Caco-2 (cell line): ENCODE measurements at regions not wholly inside any gene's neighbourhood (a gene's known extent, or its start where the extent isn't known, plus 50 kb on each side); places are given as distances from the start of the nearest gene placed in this dataset.

Experiments
- BruUV-seq: library from RNA; stranded (reverse); fragments of 400-500 nt; replicated peaks from 2 replicates; lab custom pipeline; 2021; lab: Mats Ljungman, UMichigan
- CTCF ChIA-PET: fragments of 300-600 bp; sonication (Branson Sonifier 250); formaldehyde crosslinking; loops from one replicate; lab custom pipeline; 2022; ENCODE audit warnings: antibody characterized with exemption; lab: Charles Lee
- POLR2A ChIA-PET: fragments of 300-600 bp; sonication (Branson Sonifier 250); formaldehyde crosslinking; loops from one replicate; lab custom pipeline; 2022; ENCODE audit warnings: antibody characterized with exemption; lab: Charles Lee
- DNase-seq, 2 experiments: peaks; one replicate each; pipeline versions ENCODE4 v3.0.0 to v3.0.0-alpha.2; 2020 to 2022
- H3K27me3 ChIP-seq: replicated peaks from 2 replicates; pipeline ENCODE4 v1.6.0; 2011; ENCODE audit warnings: low read length; ENCODE audit not compliant: control insufficient read depth, insufficient read depth
- H3K36me3 ChIP-seq: 2 replicates; pipeline ENCODE4 v1.5.1; 2011; ENCODE audit warnings: low read length; ENCODE audit not compliant: control insufficient read depth, insufficient read depth
- H3K4me1 ChIP-seq: fragments of 250-450 bp; sonication (Bioruptor Pico); 2 replicates; pipeline ENCODE4 v1.5.1; 2020; ENCODE audit warnings: mild to moderate bottlenecking
- H3K4me3 ChIP-seq: 2 replicates; pipeline ENCODE4 v1.5.1; 2011; ENCODE audit warnings: low read depth, mild to moderate bottlenecking, control low read depth, low read length
- H3K9me3 ChIP-seq: fragments of 250-450 bp; sonication (Bioruptor Pico); 2 replicates; pipeline ENCODE4 v1.5.1; 2020; ENCODE audit warnings: mild to moderate bottlenecking, moderate library complexity
- H3K27ac Mint-ChIP-seq: one replicate; pipeline ENCODE4 v1.8.0; 2022; ENCODE audit warnings: mixed read lengths; ENCODE audit not compliant: unreplicated experiment
- H3K27me3 Mint-ChIP-seq: one replicate; pipeline ENCODE4 v1.8.0; 2022; ENCODE audit warnings: mixed read lengths; ENCODE audit not compliant: insufficient read depth, unreplicated experiment
- H3K36me3 Mint-ChIP-seq: one replicate; pipeline ENCODE4 v1.8.0; 2022; ENCODE audit warnings: mild to moderate bottlenecking, mixed read lengths; ENCODE audit not compliant: insufficient read depth, unreplicated experiment
- H3K4me1 Mint-ChIP-seq: one replicate; pipeline ENCODE4 v1.8.0; 2022; ENCODE audit warnings: low read depth, mixed read lengths; ENCODE audit not compliant: unreplicated experiment
- H3K4me3 Mint-ChIP-seq: one replicate; pipeline ENCODE4 v1.8.0; 2022; ENCODE audit warnings: mild to moderate bottlenecking, moderate library complexity, mixed read lengths; ENCODE audit not compliant: unreplicated experiment
- H3K9me3 Mint-ChIP-seq: one replicate; pipeline ENCODE4 v1.8.0; 2022; ENCODE audit warnings: mixed read lengths; ENCODE audit not compliant: unreplicated experiment
- CTCF ChIP-seq, 2 experiments: fragments of 200-600 bp in 1 of 2; IDR thresholded peaks; 1 replicate in 1 of 2; 2 replicates in 1 of 2; pipeline versions ENCODE4 v1.5.1 to v1.8.0; 2011 to 2022; ENCODE audit warnings: antibody characterized with exemption in 1 of 2, control low read depth in 1 of 2, inconsistent platforms in 1 of 2, low read depth in 1 of 2, low read length in 1 of 2, mild to moderate bottlenecking in 1 of 2, moderate library complexity in 1 of 2; ENCODE audit not compliant: insufficient read depth in 1 of 2, severe bottlenecking in 1 of 2, unreplicated experiment in 1 of 2
- intact Hi-C: fragments of 100-400 bp; cut with micrococcal nuclease; formaldehyde crosslinking; loops from one replicate; pipeline ENCODE4 v1.10.0; 2022; ENCODE audit not compliant: unreplicated experiment

DNA sequence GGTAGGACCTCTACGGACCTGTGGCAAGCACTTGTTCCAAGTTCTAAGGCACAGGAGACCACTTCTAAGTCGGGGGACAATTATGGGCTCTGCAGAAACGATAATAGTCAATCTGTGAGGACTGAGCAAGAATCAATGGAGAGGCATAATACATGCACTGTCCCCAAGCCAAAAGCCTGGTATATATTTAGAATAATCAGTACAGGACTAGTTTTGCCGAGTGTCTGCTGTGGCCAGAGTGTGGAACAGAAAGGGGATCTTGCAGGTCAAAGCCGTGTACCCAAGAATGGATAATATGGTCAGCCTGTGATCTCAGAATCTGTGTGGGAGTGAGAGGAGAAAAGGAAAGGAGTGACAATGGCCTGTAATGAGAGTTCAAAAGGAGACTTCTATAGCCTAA, 80.2 kb upstream of the GNAO1 start:
- no peaks in the 10 kb centered on the region for H3K4me1 ChIP-seq
- H3K36me3 ChIP-seq: no peaks in the 10 kb centered on the region
- Mint-ChIP-seq H3K9me3 (no peaks in the 10 kb centered on the region), H3K4me1 (no peaks in the 10 kb centered on the region), H3K27ac (no peak overlapping the region), H3K4me3 (no peak overlapping the region), H3K36me3 (no peaks in the 10 kb centered on the region), H3K27me3 (peaks cover 14% of the 10 kb centered on the region)
- POLR2A ChIA-PET: no interaction called here
- H3K4me3 ChIP-seq: no peak overlapping the region
- BruUV-seq: no TSS peak
- no peaks in the 10 kb centered on the region for H3K27me3 ChIP-seq
- no peak for TF ChIP-seq CTCF (IDR thresholded peaks at IDR 0.05; ENCODE audit: insufficient read depth in 1 of 2, low read depth in 1 of 2, low read length in 1 of 2, severe bottlenecking in 1 of 2, unreplicated experiment in 1 of 2)
- DNase-seq: no peak
- no peaks in the 10 kb centered on the region for H3K9me3 ChIP-seq
- intact Hi-C loops: no loop called here
- CTCF ChIA-PET: no interaction called here

DNA sequence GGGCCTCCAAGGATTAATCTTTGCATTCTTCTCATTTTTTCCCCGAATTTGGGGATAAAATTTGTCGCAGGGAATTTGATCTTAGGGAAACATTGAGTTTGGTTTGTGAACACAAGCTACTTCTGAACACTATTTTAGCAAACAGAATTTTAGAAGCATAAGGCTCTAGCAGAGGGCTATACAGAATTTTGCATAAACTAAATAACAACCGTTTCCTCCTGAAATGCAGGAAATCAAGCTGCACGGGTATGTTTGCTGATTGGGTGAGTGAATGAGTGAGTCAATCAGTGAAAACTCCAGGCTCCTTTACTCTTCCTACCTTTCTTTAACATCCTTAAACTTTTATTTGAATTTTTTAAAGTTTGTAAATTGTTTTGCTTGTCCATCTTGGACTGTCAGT, 81.3 kb upstream of the GNAO1 start:
- Mint-ChIP-seq H3K27ac (no peak overlapping the region), H3K9me3 (no peaks in the 10 kb centered on the region), H3K4me3 (no peak overlapping the region), H3K27me3 (peaks cover 20% of the 10 kb centered on the region), H3K36me3 (no peaks in the 10 kb centered on the region), H3K4me1 (no peaks in the 10 kb centered on the region)
- no peak overlapping the region for H3K4me3 ChIP-seq
- no peaks in the 10 kb centered on the region for H3K36me3 ChIP-seq
- ChIA-PET CTCF (no interaction called here), POLR2A (no interaction called here)
- H3K27me3 ChIP-seq: no peaks in the 10 kb centered on the region; the same call in 1 of the 2 replicates
- no peaks in the 10 kb centered on the region for H3K4me1 ChIP-seq
- no TSS peak for BruUV-seq
- TF ChIP-seq CTCF (IDR thresholded peaks at IDR 0.05; ENCODE audit: insufficient read depth in 1 of 2, low read depth in 1 of 2, low read length in 1 of 2, severe bottlenecking in 1 of 2, unreplicated experiment in 1 of 2): no peak
- H3K9me3 ChIP-seq: no peaks in the 10 kb centered on the region
- no peak for DNase-seq
- intact Hi-C loops: no loop called here

DNA sequence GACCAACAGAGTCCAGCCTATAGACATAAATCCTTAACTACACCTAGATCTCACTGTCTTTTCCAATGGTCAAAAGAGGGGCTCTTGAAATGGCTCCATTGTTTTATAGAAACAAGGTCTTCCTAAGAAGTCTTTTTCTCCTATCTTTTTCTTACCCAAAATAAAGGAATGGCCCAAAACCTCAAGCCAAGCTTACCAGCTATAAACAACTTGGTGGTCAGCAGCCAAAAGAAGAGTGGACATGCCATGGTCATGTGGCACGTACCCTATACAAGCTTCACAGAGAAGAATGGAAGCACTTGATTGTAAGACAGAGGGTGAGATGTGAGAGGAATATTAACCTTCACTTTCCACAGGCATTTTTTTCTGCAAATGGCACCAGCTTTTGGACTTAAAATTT, 82.1 kb upstream of the GNAO1 start:
- DNase-seq: no peak
- H3K4me1 Mint-ChIP-seq: no peaks in the 10 kb centered on the region
- intact Hi-C loops: no loop called here
- no peaks in the 10 kb centered on the region for H3K9me3 ChIP-seq
- H3K9me3 Mint-ChIP-seq: no peaks in the 10 kb centered on the region
- peaks cover 19% of the 10 kb centered on the region for H3K27me3 Mint-ChIP-seq
- no peaks in the 10 kb centered on the region for H3K36me3 ChIP-seq
- no peaks in the 10 kb centered on the region for H3K36me3 Mint-ChIP-seq
- no peak overlapping the region for H3K4me3 ChIP-seq
- no peaks in the 10 kb centered on the region for H3K4me1 ChIP-seq
- no peak overlapping the region for H3K27ac Mint-ChIP-seq
- BruUV-seq: no TSS peak
- CTCF ChIA-PET: no interaction called here
- POLR2A ChIA-PET: no interaction called here
- H3K4me3 Mint-ChIP-seq: no peak overlapping the region
- no peak for TF ChIP-seq CTCF (IDR thresholded peaks at IDR 0.05; ENCODE audit: insufficient read depth in 1 of 2, low read depth in 1 of 2, low read length in 1 of 2, severe bottlenecking in 1 of 2, unreplicated experiment in 1 of 2)
- no peaks in the 10 kb centered on the region; the same call in 1 of the 2 replicates for H3K27me3 ChIP-seq
